T-helper 2 cell treated with Interferon-gamma antibody and Interleukin-4, amounts not matched to agents 100 ng/mL and 5 ng/mL, for 36 hours (primary cell): ENCODE measurements at regions not wholly inside any gene's neighbourhood (a gene's known extent, or its start where the extent isn't known, plus 50 kb on each side); places are given as distances from the start of the nearest gene placed in this dataset.
"Not testable (repeated sequence)": the region's sequence is repeated elsewhere in the genome, so short reads cannot be mapped to it uniquely, and the experiment has no call there.

Experiments
- intact Hi-C: fragments of 100-400 bp; cut with micrococcal nuclease; formaldehyde crosslinking; loops from one replicate; pipeline ENCODE4 v1.15.1; 2023

GRCh38 chr5:161036296-161036695 is 184.3 kb upstream of the ATP10B start:
- intact Hi-C loops: no loop called here

- intact Hi-C loops: no loop called here
Observed at GRCh38 chr5:161034451-161034850, 182.4 kb upstream of the ATP10B start.

- intact Hi-C loops: no loop called here
Observed at GRCh38 chr5:161030229-161030628, 178.2 kb upstream of the ATP10B start.

- intact Hi-C loops: no loop called here
Observed at GRCh38 chr5:161027763-161028162, 175.8 kb upstream of the ATP10B start.

GRCh38 chr5:161023551-161023950 is 171.5 kb upstream of the ATP10B start:
- intact Hi-C loops: no loop called here

- intact Hi-C loops: no loop called here
Observed at GRCh38 chr5:161022151-161022550, 170.1 kb upstream of the ATP10B start.

GRCh38 chr5:161009817-161010216 is 157.8 kb upstream of the ATP10B start:
- intact Hi-C loops: no loop called here

GRCh38 chr5:161009194-161009593 is 157.2 kb upstream of the ATP10B start:
- intact Hi-C loops: no loop called here

- intact Hi-C loops: no loop called here
Observed at GRCh38 chr5:161007879-161008278, 155.9 kb upstream of the ATP10B start.

GRCh38 chr5:161002571-161003074 is 150.6 kb upstream of the ATP10B start:
- intact Hi-C loops: no loop called here

GRCh38 chr5:161001604-161002003 is 149.6 kb upstream of the ATP10B start:
- intact Hi-C loops: no loop called here

GRCh38 chr5:161001142-161001541 is 149.1 kb upstream of the ATP10B start:
- intact Hi-C loops: not testable (repeated sequence)

- intact Hi-C loops: no loop called here
Observed at GRCh38 chr5:160991205-160991604, 139.2 kb upstream of the ATP10B start.

GRCh38 chr5:160979385-160979784 is 127.4 kb upstream of the ATP10B start:
- intact Hi-C loops: no loop called here

- intact Hi-C loops: no loop called here
Observed at GRCh38 chr5:160978944-160979343, 126.9 kb upstream of the ATP10B start.

- intact Hi-C loops: no loop called here
Observed at GRCh38 chr5:160976181-160976580, 124.2 kb upstream of the ATP10B start.

GRCh38 chr5:160970605-160971191 is 118.7 kb upstream of the ATP10B start:
- intact Hi-C loops: loop anchor here (5.0 kb wide), 1 partner anchor 463 kb away; no protein-coding TSS in a partner anchor

GRCh38 chr5:160969645-160970044 is 117.6 kb upstream of the ATP10B start:
- intact Hi-C loops: loop anchor here (5.0 kb wide), 1 partner anchor 462 kb away; no protein-coding TSS in a partner anchor

GRCh38 chr5:160968480-160968879 is 116.5 kb upstream of the ATP10B start:
- intact Hi-C loops: no loop called here

GRCh38 chr5:160966921-160967320 is 114.9 kb upstream of the ATP10B start:
- intact Hi-C loops: no loop called here

GRCh38 chr5:160961761-160962160 is 109.8 kb upstream of the ATP10B start:
- intact Hi-C loops: no loop called here

- intact Hi-C loops: no loop called here
Observed at GRCh38 chr5:160961038-160961437, 109.0 kb upstream of the ATP10B start.

GRCh38 chr5:160960592-160960991 is 108.6 kb upstream of the ATP10B start:
- intact Hi-C loops: no loop called here

- intact Hi-C loops: no loop called here
Observed at GRCh38 chr5:160959804-160960203, 107.8 kb upstream of the ATP10B start.
